ENCODE measurements at regions not wholly inside any gene's neighbourhood (a gene's known extent, or its start where the extent isn't known, plus 50 kb on each side); places are given as distances from the start of the nearest gene placed in this dataset.

- Histone ChIP-seq H3K27me3 (ENCODE audit: control insufficient read depth in 1 of 2, insufficient read depth in 2 of 2, low read length in 2 of 2) (no peaks in the 10 kb centered on the region), H3K27ac (ENCODE audit: low read depth, low read length) (no peak overlapping the region), H3K9me3 (ENCODE audit: low read length) (no peaks in the 10 kb centered on the region), H3K4me1 (ENCODE audit: insufficient read depth, low read length) (no peaks in the 10 kb centered on the region), H3K9ac (ENCODE audit: low read length) (no peak overlapping the region), H3K36me3 (ENCODE audit: insufficient read depth, low read length) (no peaks in the 10 kb centered on the region), H3K4me3 (ENCODE audit: low read depth in 1 of 2, low read length in 2 of 2) (no peak overlapping the region)
Measured at GRCh38 chr16:73347500-73348375, 299.8 kb upstream of the ZFHX3 start.

- Histone ChIP-seq H3K27ac (ENCODE audit: low read depth, low read length) (no peak overlapping the region), H3K9me3 (ENCODE audit: low read length) (no peaks in the 10 kb centered on the region), H3K4me3 (ENCODE audit: low read depth in 1 of 2, low read length in 2 of 2) (no peak overlapping the region), H3K36me3 (ENCODE audit: insufficient read depth, low read length) (no peaks in the 10 kb centered on the region), H3K4me1 (ENCODE audit: insufficient read depth, low read length) (no peaks in the 10 kb centered on the region), H3K27me3 (ENCODE audit: control insufficient read depth in 1 of 2, insufficient read depth in 2 of 2, low read length in 2 of 2) (no peaks in the 10 kb centered on the region), H3K9ac (ENCODE audit: low read length) (no peak overlapping the region)
Measured at GRCh38 chr16:73339821-73340220, 291.9 kb upstream of the ZFHX3 start.

DNA sequence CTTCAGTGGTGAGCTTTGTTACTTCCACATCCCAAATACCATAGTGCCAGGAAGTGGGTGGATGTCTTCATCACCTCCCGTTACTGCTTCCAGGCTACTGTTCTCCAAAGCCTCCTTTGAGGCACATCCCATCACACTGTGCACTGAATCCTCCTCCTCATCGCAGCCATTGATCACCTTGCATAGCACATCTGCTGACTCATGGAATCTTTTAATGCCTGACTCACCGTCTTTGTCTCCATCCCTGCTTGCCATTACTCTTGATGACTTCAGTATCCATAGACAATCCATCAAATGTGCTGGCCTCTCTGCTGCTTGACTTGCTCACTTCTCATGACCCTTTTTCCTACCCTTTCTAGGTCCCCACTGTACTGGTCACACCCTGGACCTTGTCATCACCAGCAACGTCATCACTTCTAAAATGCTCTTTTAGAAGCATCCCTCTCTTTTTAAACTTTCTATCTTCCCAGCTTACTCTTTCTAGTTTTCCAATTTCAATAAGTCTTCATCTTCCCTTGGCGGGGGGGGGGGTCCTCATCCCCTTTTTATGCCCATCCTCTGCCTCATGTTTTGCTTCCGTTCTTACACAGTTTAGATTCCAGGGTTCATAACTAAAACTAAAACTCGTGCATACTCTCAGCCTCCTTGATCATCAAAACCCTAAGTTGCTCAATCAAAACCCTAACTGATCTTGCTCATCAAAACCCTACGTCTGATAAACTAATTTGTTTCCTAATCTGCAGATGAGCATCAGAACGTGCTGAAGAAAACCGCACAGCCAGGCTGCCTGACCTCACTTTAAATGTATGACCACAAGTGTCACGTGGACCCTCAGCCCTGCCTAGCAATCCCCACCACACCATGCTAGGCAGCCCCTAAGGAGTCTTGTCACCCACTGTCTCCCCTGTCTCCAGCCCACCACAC is 289.7 kb upstream of the ZFHX3 start:
- Histone ChIP-seq H3K9ac (ENCODE audit: low read length) (no peak overlapping the region), H3K27ac (ENCODE audit: low read depth, low read length) (no peak overlapping the region), H3K9me3 (ENCODE audit: low read length) (no peaks in the 10 kb centered on the region), H3K4me3 (ENCODE audit: low read depth in 1 of 2, low read length in 2 of 2) (no peak overlapping the region), H3K27me3 (ENCODE audit: control insufficient read depth in 1 of 2, insufficient read depth in 2 of 2, low read length in 2 of 2) (no peaks in the 10 kb centered on the region), H3K36me3 (ENCODE audit: insufficient read depth, low read length) (no peaks in the 10 kb centered on the region), H3K4me1 (ENCODE audit: insufficient read depth, low read length) (no peaks in the 10 kb centered on the region)

GRCh38 chr16:73329358-73330286 is 281.7 kb upstream of the ZFHX3 start:
- no peaks in the 10 kb centered on the region for H3K4me1 ChIP-seq (ENCODE audit: insufficient read depth, low read length)
- H3K9me3 ChIP-seq (ENCODE audit: low read length) = no peaks in the 10 kb centered on the region
- no peaks in the 10 kb centered on the region for H3K27me3 ChIP-seq (ENCODE audit: control insufficient read depth in 1 of 2, insufficient read depth in 2 of 2, low read length in 2 of 2)
- H3K36me3 ChIP-seq (ENCODE audit: insufficient read depth, low read length) = no peaks in the 10 kb centered on the region
- no peak overlapping the region for H3K4me3 ChIP-seq (ENCODE audit: low read depth in 1 of 2, low read length in 2 of 2)
- H3K9ac ChIP-seq (ENCODE audit: low read length) = no peak overlapping the region
- no peak overlapping the region for H3K27ac ChIP-seq (ENCODE audit: low read depth, low read length)

DNA sequence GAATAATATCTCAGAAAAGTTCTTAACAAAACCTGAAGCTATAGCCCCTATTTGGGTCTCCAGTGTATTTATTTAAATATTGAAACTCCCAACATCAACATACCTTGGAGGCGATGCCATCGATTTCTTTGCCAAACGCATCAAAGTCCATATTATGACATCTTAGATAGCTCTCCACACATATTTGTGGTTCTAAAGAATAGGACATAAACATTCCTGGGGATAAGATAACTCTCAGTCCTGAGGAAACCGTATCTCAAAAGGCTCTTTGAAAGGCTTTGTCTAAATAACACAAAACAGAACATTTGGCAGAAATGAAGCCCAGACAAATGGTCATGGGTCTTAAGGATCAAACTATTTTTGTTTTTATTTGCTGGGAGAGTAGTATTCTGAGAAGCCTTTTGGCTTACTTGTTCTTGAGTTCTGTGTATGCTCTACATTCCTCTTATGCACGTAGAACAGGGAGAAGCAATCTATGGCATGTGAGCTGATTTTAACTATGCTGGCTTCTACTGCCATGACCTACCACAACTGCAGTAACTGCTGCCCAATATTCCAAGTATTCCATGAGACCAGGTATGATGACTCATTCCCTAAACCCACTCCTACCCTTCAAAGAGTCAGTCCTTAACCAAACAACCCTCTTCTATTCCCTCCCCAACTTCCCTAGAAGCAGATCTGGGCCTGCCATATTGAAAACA is 279.0 kb upstream of the ZFHX3 start:
- no peak overlapping the region for H3K9ac ChIP-seq (ENCODE audit: low read length)
- no peaks in the 10 kb centered on the region for H3K4me1 ChIP-seq (ENCODE audit: insufficient read depth, low read length)
- H3K4me3 ChIP-seq (ENCODE audit: low read depth in 1 of 2, low read length in 2 of 2) = no peak overlapping the region
- H3K27me3 ChIP-seq (ENCODE audit: control insufficient read depth in 1 of 2, insufficient read depth in 2 of 2, low read length in 2 of 2) = no peaks in the 10 kb centered on the region
- no peak overlapping the region for H3K27ac ChIP-seq (ENCODE audit: low read depth, low read length)
- H3K9me3 ChIP-seq (ENCODE audit: low read length) = no peaks in the 10 kb centered on the region
- H3K36me3 ChIP-seq (ENCODE audit: insufficient read depth, low read length) = no peaks in the 10 kb centered on the region

DNA sequence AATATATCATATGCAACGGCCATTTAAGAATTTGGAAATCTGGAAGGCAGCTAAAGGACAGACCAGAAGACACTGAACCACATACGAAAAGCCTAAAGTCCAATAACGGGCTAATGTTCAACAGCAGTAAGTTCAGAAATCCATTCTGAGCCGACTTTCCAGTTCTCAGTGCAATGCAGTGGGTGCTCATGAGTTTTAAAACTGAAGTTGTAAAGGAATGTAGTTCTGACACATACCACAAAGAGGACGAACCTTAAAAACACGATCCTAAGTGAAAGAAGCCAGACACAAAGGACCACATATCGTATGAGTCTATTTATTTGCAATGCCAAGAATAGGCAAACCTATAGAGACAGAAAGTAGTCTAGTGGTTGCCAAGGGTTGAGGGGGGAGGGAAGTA is 278.3 kb upstream of the ZFHX3 start:
- Histone ChIP-seq H3K36me3 (ENCODE audit: insufficient read depth, low read length) (no peaks in the 10 kb centered on the region), H3K27ac (ENCODE audit: low read depth, low read length) (no peak overlapping the region), H3K9ac (ENCODE audit: low read length) (no peak overlapping the region), H3K9me3 (ENCODE audit: low read length) (no peaks in the 10 kb centered on the region), H3K4me1 (ENCODE audit: insufficient read depth, low read length) (no peaks in the 10 kb centered on the region), H3K4me3 (ENCODE audit: low read depth in 1 of 2, low read length in 2 of 2) (no peak overlapping the region), H3K27me3 (ENCODE audit: control insufficient read depth in 1 of 2, insufficient read depth in 2 of 2, low read length in 2 of 2) (no peaks in the 10 kb centered on the region)

- Histone ChIP-seq H3K9ac (ENCODE audit: low read length) (no peak overlapping the region), H3K27ac (ENCODE audit: low read depth, low read length) (no peak overlapping the region), H3K9me3 (ENCODE audit: low read length) (no peaks in the 10 kb centered on the region), H3K4me1 (ENCODE audit: insufficient read depth, low read length) (no peaks in the 10 kb centered on the region), H3K36me3 (ENCODE audit: insufficient read depth, low read length) (no peaks in the 10 kb centered on the region), H3K4me3 (ENCODE audit: low read depth in 1 of 2, low read length in 2 of 2) (no peak overlapping the region), H3K27me3 (ENCODE audit: control insufficient read depth in 1 of 2, insufficient read depth in 2 of 2, low read length in 2 of 2) (no peaks in the 10 kb centered on the region)
Measured at GRCh38 chr16:73323880-73324279, 276.0 kb upstream of the ZFHX3 start.

- no peak overlapping the region for H3K9ac ChIP-seq (ENCODE audit: low read length)
- H3K9me3 ChIP-seq (ENCODE audit: low read length) = no peaks in the 10 kb centered on the region
- H3K36me3 ChIP-seq (ENCODE audit: insufficient read depth, low read length) = no peaks in the 10 kb centered on the region
- no peaks in the 10 kb centered on the region for H3K27me3 ChIP-seq (ENCODE audit: control insufficient read depth in 1 of 2, insufficient read depth in 2 of 2, low read length in 2 of 2)
- H3K4me1 ChIP-seq (ENCODE audit: insufficient read depth, low read length) = no peaks in the 10 kb centered on the region
- H3K4me3 ChIP-seq (ENCODE audit: low read depth in 1 of 2, low read length in 2 of 2) = no peak overlapping the region
- H3K27ac ChIP-seq (ENCODE audit: low read depth, low read length) = no peak overlapping the region
Measured at GRCh38 chr16:73322856-73323255, 274.9 kb upstream of the ZFHX3 start.

- no peak overlapping the region for H3K4me3 ChIP-seq (ENCODE audit: low read depth in 1 of 2, low read length in 2 of 2)
- no peak overlapping the region for H3K27ac ChIP-seq (ENCODE audit: low read depth, low read length)
- H3K9me3 ChIP-seq (ENCODE audit: low read length) = no peaks in the 10 kb centered on the region
- no peak overlapping the region for H3K9ac ChIP-seq (ENCODE audit: low read length)
- H3K27me3 ChIP-seq (ENCODE audit: control insufficient read depth in 1 of 2, insufficient read depth in 2 of 2, low read length in 2 of 2) = no peaks in the 10 kb centered on the region
- no peaks in the 10 kb centered on the region for H3K4me1 ChIP-seq (ENCODE audit: insufficient read depth, low read length)
- no peaks in the 10 kb centered on the region for H3K36me3 ChIP-seq (ENCODE audit: insufficient read depth, low read length)
Measured at GRCh38 chr16:73321853-73322252, 273.9 kb upstream of the ZFHX3 start.

DNA sequence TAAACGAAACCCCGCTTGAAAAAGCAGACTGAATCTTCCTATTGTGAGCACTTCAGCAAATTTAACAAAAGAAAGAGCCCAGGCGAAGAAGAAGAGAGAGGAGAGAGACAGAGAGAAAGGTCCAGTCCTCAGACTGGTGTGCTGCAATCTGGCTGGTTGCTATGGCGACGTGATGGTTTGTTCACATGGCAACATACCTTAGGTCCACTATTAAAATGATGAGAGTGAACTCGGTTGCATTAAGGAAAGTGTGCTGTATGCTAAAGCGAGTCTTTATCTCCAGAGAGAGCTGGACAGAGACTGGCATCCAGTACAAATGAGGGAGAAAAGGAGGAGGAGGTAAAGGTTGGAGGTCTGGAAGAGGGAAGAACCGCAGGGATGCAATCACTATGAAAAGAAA is 271.8 kb upstream of the ZFHX3 start:
- Histone ChIP-seq H3K27me3 (ENCODE audit: control insufficient read depth in 1 of 2, insufficient read depth in 2 of 2, low read length in 2 of 2) (no peaks in the 10 kb centered on the region), H3K9me3 (ENCODE audit: low read length) (no peaks in the 10 kb centered on the region), H3K36me3 (ENCODE audit: insufficient read depth, low read length) (no peaks in the 10 kb centered on the region), H3K4me1 (ENCODE audit: insufficient read depth, low read length) (no peaks in the 10 kb centered on the region), H3K4me3 (ENCODE audit: low read depth in 1 of 2, low read length in 2 of 2) (no peak overlapping the region), H3K9ac (ENCODE audit: low read length) (no peak overlapping the region), H3K27ac (ENCODE audit: low read depth, low read length) (no peak overlapping the region)

All from muscle layer of colon (tissue), 2 donors.